MM.1S (cell line): ENCODE measurements at regions not wholly inside any gene's neighbourhood (a gene's known extent, or its start where the extent isn't known, plus 50 kb on each side); places are given as distances from the start of the nearest gene placed in this dataset.

Source experiments
- DNase-seq: peaks from one replicate; pipeline ENCODE4 v3.0.0-alpha.2; 2015
- H2AFZ ChIP-seq: fragments of 300-600 bp; sonication (generic); 2 replicates; pipeline ENCODE4 v1.6.0; 2016; ENCODE audit warnings: antibody characterized with exemption, low read length
- H3F3A ChIP-seq: fragments of 300-600 bp; sonication (generic); 2 replicates; pipeline ENCODE4 v1.6.1; 2016; ENCODE audit warnings: mild to moderate bottlenecking, antibody characterized with exemption, low read length, moderate library complexity, mixed read lengths; ENCODE audit not compliant: insufficient read depth
- H3K27ac ChIP-seq: fragments of 300-600 bp; sonication (generic); 2 replicates; pipeline ENCODE4 v1.5.1; 2016; ENCODE audit warnings: mild to moderate bottlenecking, low read length
- H3K27me3 ChIP-seq: fragments of 300-600 bp; sonication (generic); replicated peaks from 2 replicates; pipeline ENCODE4 v1.6.0; 2016; ENCODE audit warnings: low read length; ENCODE audit not compliant: insufficient read depth
- H3K36me3 ChIP-seq: fragments of 300-600 bp; sonication (generic); replicated peaks from 2 replicates; pipeline ENCODE4 v1.6.1; 2016; ENCODE audit warnings: mild to moderate bottlenecking, low read length, mixed read lengths; ENCODE audit not compliant: insufficient read depth
- H3K4me1 ChIP-seq: fragments of 300-600 bp; sonication (generic); 2 replicates; pipeline ENCODE4 v1.6.1; 2016; ENCODE audit warnings: low read length, mixed read lengths
- H3K4me2 ChIP-seq: fragments of 300-600 bp; sonication (generic); 2 replicates; pipeline ENCODE4 v1.6.0; 2016; ENCODE audit warnings: low read depth, low read length
- H3K4me3 ChIP-seq: fragments of 300-600 bp; sonication (generic); 2 replicates; pipeline ENCODE4 v1.5.1; 2016; ENCODE audit warnings: low read length, mixed read lengths
- H3K79me2 ChIP-seq: fragments of 300-600 bp; sonication (generic); 2 replicates; pipeline ENCODE4 v1.6.1; 2016; ENCODE audit warnings: mixed run types, low read length, mixed read lengths
- H3K9ac ChIP-seq: fragments of 300-600 bp; sonication (generic); 2 replicates; pipeline ENCODE4 v1.6.1; 2016; ENCODE audit warnings: low read length, mixed read lengths
- H3K9me2 ChIP-seq: fragments of 300-600 bp; sonication (generic); replicated peaks from 2 replicates; pipeline ENCODE4 v1.6.1; 2016; ENCODE audit warnings: mild to moderate bottlenecking, low read length, mixed read lengths; ENCODE audit not compliant: insufficient read depth
- H3K9me3 ChIP-seq: fragments of 300-600 bp; sonication (generic); replicated peaks from 2 replicates; pipeline ENCODE4 v1.6.1; 2016; ENCODE audit warnings: mild to moderate bottlenecking, low read length, mixed read lengths; ENCODE audit not compliant: insufficient read depth
- H4K20me1 ChIP-seq: fragments of 300-600 bp; sonication (generic); 2 replicates; pipeline ENCODE4 v1.6.1; 2016; ENCODE audit warnings: mild to moderate bottlenecking, low read length, moderate library complexity, mixed read lengths; ENCODE audit not compliant: insufficient read depth
- CTCF ChIP-seq: fragments of 300-600 bp; sonication (generic); IDR thresholded peaks from 2 replicates; pipeline ENCODE4 v1.5.1; 2016; ENCODE audit warnings: antibody characterized with exemption, low read length, mixed read lengths
- EZH2 ChIP-seq: fragments of 300-600 bp; sonication (generic); optimal IDR thresholded peaks from 2 replicates; pipeline ENCODE3; 2017; ENCODE audit warnings: low read depth, mild to moderate bottlenecking, antibody characterized with exemption, low read length, mixed read lengths
- EZH2phosphoT487 ChIP-seq: fragments of 300-600 bp; sonication (generic); IDR thresholded peaks from 2 replicates; pipeline ENCODE4 v1.6.1; 2018; ENCODE audit warnings: antibody characterized with exemption, low read length

GRCh38 chr4:81609844-81610243 lies 138.1 kb upstream of the RASGEF1B start:
- H3K9ac ChIP-seq: no peak overlapping the region

GRCh38 chr4:81607950-81608349 lies 136.2 kb upstream of the RASGEF1B start:
- no peak for DNase-seq
- Histone ChIP-seq H4K20me1 (no peaks in the 10 kb centered on the region), H3K27ac (no peak overlapping the region), H3K79me2 (no peaks in the 10 kb centered on the region), H3K9ac (no peak overlapping the region), H3K9me3 (no peaks in the 10 kb centered on the region), H3K4me2 (no peak overlapping the region), H3K4me1 (no peaks in the 10 kb centered on the region), H3K27me3 (no peaks in the 10 kb centered on the region), H3K36me3 (no peaks in the 10 kb centered on the region), H3K9me2 (no peaks in the 10 kb centered on the region), H3K4me3 (no peak overlapping the region), H3F3A (no peaks in the 10 kb centered on the region), H2AFZ (no peak overlapping the region)
- no peak for TF ChIP-seq EZH2
- TF ChIP-seq EZH2phosphoT487: no peak
- TF ChIP-seq CTCF: no peak

More at GRCh38 chr4:81609844-81610243, 138.1 kb upstream of the RASGEF1B start:
- H3K79me2 ChIP-seq: no peaks in the 10 kb centered on the region
- H3K9me3 ChIP-seq: no peaks in the 10 kb centered on the region
- no peak for TF ChIP-seq CTCF
- no peak for TF ChIP-seq EZH2phosphoT487
- TF ChIP-seq EZH2: no peak
- H3K9me2 ChIP-seq: no peaks in the 10 kb centered on the region
- no peaks in the 10 kb centered on the region for H3F3A ChIP-seq
- no peak overlapping the region for H3K27ac ChIP-seq
- H4K20me1 ChIP-seq: no peaks in the 10 kb centered on the region
- no peak overlapping the region for H3K4me3 ChIP-seq
- no peak overlapping the region for H2AFZ ChIP-seq
- H3K4me2 ChIP-seq: no peak overlapping the region
- no peak for DNase-seq
- no peaks in the 10 kb centered on the region for H3K27me3 ChIP-seq
- no peaks in the 10 kb centered on the region for H3K4me1 ChIP-seq
- H3K36me3 ChIP-seq: no peaks in the 10 kb centered on the region

GRCh38 chr4:81606801-81607501 lies 135.2 kb upstream of the RASGEF1B start:
- no peaks in the 10 kb centered on the region for H4K20me1 ChIP-seq
- H3K4me1 ChIP-seq: no peaks in the 10 kb centered on the region
- no peaks in the 10 kb centered on the region for H3K9me2 ChIP-seq
- H3K36me3 ChIP-seq: no peaks in the 10 kb centered on the region
- TF ChIP-seq CTCF (no peak), EZH2phosphoT487 (no peak), EZH2 (no peak)
- no peaks in the 10 kb centered on the region for H3K27me3 ChIP-seq
- H3K9me3 ChIP-seq: no peaks in the 10 kb centered on the region
- H3K79me2 ChIP-seq: no peaks in the 10 kb centered on the region
- no peak overlapping the region for H2AFZ ChIP-seq
- H3K9ac ChIP-seq: no peak overlapping the region
- H3K4me2 ChIP-seq: no peak overlapping the region
- no peak for DNase-seq
- no peak overlapping the region for H3K27ac ChIP-seq
- H3F3A ChIP-seq: no peaks in the 10 kb centered on the region
- no peak overlapping the region for H3K4me3 ChIP-seq
